Activated gamma-delta T cell treated with Interleukin-2 at 50 U/mL for 16 hours (primary cell): ENCODE measurements at regions not wholly inside any gene's neighbourhood (a gene's known extent, or its start where the extent isn't known, plus 50 kb on each side); places are given as distances from the start of the nearest gene placed in this dataset.

Experiments
- DNase-seq: peaks from one replicate; pipeline ENCODE4 v3.0.0-alpha.2; 2020

DNA sequence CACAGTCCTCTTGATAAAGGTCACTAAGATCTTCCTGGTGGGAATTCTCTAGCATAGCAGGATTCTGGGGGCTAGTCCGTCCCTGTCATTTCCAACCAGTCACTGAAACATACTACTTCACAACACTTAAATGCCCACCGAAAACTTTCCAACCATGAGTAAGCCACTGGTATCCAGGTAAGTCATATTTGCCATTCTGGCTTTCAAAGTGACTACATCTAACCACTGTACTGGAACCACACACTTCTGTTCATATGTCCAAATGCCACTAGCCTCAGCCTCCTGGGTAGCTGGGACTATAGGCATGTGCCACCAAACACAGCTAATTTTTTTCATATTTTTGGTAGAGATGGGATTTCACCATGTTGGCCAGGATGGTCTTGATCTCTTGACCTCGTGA is 64.3 kb upstream of the VANGL1 start:
- DNase-seq = no peak

DNA sequence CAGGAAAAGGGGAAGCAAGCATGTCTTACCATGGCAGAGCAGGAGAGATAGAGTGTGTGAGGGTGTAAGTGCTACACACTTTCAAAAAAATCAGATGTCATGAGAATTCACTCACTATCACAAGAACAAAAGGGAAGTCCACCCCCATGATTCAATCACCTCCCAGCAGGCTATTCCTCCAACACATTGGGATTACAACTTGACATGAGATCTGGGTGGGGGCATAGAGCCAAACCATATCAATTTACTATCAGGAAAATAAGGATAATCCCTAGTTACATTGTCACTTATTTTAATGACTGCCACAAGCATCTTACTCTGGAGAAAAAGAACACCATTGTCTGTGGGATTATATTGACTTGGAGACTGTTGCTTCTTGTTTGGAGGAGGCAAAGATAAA is 66.1 kb upstream of the VANGL1 start:
- no peak for DNase-seq

DNA sequence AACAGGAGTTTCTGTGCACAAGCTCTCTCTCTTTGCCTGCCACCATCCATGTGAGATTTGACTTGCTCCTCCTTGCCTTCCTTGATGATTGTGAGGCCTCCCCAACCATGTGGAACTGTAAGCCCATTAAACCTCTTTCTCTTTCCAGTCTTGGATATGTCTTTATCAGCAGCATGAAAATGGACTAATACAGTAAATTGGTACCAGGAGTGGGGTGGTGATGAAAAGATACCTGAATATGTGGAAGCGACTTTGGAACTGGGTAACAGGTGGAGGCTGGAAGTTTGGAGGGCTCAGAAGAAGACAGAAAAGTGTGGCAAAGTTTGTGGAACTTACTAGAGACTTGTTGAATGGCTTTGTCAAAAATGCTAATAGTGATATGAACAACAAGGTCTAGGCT is 69.1 kb upstream of the VANGL1 start:
- DNase-seq = no peak

DNA sequence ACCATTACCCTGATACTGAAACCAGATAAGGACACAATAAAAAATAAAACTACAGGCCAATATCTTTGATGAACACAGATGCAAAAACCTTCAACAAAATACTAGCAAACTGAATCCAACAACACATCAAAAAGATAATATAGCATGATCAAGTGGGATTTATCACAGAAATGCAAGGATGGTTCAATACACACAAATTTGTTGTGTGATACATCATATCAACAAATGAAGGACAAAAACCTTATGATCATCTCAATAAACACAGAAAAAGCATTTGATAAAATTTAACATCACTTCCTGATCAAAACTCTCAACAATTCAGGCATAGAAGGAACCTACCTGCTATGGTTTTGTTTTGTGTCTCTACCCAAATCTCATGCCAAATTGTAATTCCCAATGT is 74.3 kb upstream of the VANGL1 start:
- DNase-seq = no peak

DNA sequence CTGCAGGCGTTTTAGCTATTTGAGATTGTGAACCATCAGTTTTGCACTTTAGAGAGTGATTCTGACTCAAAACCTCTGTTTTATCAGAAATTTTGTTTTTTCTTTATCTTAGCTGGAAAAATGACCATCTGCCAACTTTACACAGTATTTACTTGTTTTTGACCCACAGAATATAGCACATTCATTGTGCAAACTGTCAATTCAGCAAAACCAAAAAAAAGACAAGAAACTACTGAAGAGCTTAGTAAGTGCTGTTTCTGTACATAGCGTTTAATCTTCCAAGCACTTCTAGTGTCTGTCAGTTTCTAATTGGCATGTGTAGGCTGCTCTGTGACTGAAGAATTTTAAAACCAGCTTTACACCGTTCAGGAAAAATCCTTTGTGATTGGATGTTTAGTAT is 76.0 kb upstream of the VANGL1 start:
- DNase-seq = no peak

DNA sequence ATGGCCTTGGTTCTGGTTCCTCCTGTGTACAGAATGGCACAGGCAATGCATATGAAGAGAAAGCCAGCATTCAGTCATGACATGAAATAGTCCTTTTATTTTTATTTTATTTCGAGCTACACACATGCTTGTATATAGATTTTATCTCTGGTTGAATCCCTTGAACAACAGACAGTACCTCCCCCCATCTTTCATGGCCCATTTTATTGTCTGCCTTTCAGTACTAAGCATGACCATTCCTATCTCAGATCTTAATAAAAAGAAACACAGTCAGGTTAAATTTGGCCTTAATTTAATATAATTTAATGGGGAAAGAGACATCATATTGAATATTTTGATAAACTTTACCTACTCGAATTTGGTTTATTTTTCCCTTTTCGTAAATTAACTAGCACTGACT is 76.4 kb upstream of the VANGL1 start:
- DNase-seq = no peak

DNA sequence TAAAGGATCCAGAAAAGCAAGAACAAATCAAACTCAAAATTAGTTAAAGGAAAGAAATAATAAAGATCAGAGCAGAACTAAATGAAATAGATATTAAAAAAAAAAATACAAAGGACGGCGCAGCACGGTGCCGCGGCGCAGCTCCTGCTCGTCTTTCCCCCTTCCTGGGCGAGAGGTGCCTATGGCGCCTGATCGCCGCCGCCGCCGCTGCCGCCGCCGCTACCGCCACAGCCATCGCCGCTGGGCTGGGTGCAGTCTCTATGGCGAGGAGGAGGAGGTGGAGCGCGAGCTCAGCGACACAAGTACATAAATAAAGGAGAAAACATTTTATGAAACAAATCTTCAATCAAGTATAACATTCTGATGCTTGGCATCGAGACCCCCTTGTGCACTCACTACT is 77.6 kb upstream of the VANGL1 start:
- no peak for DNase-seq

DNA sequence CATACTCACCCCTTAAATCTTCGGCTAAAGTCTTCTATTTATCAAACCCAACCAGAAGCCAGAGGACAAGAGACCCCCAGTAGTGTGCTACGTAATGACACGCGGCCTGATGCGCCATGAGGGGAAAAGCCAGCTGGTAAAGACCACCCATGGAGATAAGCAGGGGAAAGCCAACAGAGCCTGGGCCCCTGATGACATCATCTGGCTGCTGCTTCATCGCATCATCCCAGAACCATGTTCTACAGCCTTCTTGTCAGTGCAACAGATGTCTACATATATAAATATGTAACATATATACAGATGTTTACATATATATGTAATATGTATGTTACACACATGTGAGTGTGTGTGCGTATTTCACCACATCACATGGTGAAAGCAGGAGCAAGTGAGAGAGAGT is 81.7 kb upstream of the VANGL1 start:
- DNase-seq = no peak

DNA sequence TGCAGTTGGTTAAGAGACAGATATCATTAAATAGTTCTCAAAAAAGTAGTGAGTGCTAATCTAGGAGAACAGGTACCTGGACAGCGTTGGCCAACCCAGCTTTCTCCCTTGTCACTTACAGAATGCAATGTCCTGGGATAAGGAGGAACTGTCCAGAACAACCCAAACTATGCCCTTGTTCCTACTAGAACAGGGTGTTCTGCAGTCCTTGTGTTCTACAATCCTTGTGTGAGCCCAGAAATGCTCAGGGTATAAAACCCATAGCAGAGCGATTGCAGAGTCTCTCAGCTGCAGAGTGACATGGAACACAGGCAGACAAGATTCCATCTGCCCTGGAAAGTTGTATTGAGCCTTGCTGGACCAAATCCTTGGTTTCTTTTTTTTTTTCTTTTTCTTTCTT is 83.5 kb upstream of the VANGL1 start:
- no peak for DNase-seq

DNA sequence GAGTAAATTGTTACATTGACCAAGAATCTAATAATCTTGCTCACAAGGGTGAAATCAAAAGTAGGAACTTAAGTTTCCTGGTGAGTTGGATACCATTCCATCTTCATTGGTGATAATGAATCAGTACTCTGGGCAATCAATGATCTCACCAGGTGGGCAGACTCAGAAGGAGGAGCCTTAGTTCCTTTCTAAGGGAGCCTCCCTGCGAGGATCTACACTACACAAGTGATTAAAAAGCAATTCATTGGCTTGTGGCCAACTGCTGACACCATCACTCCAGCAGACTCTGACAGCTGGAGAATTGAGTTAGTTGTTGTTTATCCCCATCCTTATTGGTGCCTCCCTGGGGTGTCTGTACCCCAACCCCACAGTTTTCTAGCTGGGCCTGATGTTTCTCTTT is 84.1 kb upstream of the VANGL1 start:
- DNase-seq = no peak

DNA sequence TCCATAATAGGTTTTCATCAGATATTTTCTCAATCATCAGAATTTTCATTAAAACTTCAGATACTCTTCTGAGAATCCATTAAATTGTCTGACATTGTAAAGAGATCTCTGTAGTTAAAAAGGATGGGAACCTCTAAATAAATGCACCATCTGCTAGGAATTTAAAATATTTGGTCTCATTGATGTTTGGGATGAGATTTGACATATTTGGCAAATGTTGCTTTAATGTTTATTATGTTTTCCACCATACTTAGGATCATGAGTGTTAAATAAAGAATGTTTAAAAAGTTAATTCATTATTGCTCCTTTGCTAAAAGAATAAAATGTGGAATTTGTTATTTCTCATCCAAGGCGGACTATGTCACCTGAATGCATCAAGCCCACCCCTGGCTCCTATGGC is 85.5 kb upstream of the VANGL1 start:
- DNase-seq = no peak

DNA sequence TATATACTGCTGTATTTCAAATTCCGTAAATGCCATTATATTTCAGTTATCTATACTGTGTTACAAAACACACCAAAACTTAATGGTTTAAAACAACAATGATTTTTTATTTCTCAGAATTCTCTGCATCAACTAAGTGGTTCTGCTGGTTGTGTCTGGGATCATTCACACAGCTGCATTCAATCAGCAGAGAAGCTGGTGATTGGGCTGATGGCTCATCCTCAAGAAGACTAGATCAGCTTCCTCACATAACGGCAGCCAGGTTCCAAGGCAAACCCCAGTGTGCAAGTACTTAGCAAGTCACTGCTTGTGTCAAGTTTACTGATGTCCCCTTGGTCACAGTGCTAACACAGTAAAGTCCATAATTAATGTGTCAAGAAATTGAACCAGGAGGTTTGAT is 86.3 kb upstream of the VANGL1 start:
- no peak for DNase-seq

DNA sequence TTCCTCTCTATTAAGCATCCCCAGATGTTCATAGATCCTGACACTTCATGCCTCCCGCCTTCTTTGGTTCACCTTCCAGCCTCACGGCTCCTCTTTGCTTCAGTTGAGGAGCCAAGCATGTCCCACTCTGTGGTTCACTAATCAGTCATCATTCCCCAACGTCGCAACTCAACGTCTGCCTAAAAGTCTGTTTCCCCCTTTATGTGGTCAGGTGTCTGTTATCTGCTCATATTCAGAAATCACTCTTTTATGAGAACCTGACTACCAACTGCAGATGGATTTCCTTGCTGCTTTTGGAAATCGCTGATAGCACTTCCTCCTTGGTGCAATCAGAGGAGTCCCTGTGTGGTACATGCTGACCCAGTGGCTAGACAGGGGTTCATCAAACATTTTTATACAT is 94.1 kb upstream of the VANGL1 start:
- no peak for DNase-seq

DNA sequence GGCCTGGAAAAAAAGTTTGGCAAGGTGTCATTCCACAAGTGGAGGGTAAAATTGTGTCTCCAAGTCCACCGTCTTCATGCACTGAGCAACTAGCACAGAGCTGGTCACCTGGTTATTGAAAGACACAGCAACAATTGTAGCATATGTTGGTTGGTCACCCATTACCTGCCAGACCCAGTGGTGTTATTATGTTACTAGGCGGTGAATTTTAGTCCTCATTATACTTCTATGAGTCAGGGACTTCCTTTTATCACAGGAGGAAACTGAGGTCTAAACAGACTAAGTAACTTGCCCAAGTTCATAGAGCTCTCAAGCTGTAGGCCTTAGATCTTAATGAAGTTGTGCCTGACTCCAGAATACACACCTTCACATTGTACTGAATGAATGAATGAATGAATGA is 94.9 kb upstream of the VANGL1 start:
- DNase-seq = no peak

DNA sequence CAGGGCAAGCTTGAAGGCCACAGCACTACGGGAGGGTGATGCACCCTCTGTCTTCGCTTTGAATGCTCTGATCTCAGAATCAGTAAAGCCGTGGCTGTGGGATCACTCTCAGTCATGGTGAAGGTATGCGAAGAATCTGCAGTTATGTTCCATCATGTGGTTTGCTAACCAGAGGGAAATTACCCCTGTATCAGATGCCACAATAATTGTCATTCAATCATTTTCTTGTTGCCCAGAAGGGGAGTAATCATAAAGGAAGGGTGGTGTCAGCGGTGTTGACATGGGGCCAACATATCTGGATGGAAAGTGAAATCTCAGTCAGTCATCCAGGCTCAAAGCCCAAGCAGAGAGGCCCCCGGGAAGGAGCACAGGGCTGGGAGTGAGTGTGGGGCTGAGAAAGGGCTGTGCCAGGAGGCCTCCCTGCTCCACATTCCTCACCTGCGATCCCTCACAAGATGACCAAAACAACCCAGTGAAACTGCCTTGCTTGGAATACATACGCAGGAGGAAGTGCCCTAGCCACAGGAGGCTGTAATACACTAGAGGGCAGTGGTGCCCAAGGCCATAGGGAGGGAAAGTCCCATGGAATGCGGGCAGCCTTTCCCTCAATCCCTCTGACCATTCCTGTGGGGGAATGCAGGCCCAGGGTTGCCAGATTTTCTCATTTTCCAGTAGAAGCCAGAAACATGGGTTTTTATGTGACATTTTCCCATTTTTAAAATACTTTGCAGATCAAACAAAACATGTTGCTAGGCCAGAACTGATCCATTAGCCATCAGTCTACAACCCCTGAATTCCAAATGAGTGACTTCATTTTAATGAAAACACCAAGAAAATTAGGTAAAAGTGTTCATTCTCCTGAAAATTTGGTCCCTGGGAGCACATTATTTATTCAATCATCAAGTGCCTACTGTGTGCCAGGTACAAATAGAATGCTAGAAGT is 95.7 kb upstream of the VANGL1 start:
- DNase-seq = no peak

DNA sequence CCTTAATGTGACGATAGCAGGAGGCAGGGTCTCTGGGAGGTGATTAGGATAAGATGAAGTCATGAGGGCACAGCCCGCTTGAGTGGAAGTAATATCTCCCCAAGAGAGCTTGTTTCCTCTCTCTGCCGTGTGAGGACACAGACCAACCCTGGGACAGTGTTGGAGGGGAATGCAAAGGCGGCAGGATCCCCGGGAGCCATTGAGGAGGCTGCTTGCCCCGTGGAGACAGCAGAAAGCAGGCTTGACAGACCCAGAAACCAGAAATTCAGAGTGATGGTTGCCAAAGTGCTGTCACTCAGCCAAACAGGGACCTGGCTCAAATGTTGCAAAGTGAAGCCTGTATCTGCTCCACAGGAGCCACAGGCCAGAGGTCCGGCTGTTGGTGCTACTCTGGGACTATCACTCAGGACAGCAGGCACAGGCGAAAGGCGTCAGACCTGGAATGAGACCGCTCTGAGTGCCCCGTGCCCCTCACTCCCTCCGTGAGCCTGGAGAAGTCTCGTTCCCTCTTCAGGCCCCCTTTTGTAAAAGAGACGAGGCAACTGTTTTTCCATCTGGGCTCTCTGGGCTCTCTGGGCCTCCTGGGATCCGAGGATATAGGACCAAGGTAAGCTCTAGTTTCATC is 96.6 kb upstream of the VANGL1 start:
- DNase-seq = no peak

DNA sequence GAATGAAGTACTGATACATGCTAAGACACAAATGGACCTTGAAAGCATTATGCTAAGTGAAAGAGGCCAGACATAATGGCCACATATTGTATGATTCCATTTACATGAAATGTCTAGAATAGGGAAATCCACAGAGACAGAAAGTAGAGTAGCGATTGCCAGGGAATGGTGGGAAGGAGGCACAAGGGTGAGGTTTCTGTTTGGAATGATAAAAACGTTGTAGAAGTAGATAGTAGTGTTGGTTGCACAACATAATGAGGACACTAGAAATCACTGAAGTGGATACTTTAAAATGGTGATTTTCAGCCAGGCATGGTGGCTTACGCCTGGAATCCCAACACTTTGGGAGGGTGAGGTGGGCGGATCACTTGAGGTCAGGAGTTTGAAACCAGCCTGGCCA is 97.6 kb upstream of the VANGL1 start:
- DNase-seq = no peak

DNA sequence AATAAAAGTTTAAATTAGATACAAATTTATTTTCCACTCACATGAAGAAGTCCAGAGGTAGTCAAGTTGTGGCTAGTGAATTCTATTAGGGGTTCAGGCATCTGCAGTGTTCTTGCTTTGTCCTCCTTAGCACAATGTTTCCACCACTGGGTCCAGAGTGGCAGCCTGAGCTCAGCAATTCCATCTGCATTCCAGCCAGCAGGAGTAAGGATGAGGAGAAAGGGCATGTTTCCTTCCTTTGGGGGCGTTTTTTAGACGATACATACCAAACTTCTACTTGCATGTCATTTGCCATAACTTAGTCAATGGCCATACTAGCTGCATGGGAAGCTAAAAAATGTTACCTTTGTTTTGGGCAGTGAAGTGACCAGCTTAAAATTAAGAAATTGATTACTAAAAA is 98.5 kb upstream of the VANGL1 start:
- no peak for DNase-seq

DNA sequence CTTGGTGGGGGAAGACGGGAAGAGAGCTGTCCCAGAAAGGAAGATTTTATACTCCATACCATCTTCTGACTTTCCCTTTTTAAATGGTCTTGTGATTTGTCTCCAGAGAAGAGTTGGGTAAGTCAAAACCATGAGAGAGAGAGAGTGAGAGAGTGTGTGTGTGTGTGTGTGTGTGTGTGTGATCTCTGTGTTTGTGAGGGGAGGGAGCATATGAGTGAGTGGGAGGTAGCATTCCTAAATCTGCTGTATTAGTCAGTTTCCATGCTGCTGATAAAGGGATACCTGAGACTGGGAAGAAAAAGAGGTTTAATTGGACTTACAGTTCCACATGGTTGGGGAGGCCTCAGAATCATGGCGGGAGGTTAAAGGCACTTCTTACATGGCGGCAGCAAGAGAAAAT is 102.0 kb upstream of the VANGL1 start:
- DNase-seq = no peak

DNA sequence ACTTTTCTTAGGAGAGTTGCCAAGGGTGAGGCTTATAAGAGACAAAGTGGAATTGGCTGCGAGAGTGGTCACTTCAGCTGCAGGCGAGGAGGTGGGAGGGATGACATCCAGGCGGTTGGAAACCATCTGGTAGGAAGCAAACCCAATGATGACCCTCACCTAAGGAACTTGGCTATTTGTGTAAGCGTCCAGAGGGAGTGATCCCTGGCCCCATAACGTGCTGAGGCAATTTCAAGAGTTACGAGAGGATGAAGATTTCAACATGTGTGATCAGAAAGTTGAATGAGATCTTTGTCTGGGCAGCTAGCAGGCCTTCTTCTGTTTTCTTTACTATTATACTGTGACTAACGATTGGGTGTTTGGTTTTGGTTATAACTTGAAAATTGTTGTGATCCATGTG is 102.7 kb upstream of the VANGL1 start:
- DNase-seq = no peak

DNA sequence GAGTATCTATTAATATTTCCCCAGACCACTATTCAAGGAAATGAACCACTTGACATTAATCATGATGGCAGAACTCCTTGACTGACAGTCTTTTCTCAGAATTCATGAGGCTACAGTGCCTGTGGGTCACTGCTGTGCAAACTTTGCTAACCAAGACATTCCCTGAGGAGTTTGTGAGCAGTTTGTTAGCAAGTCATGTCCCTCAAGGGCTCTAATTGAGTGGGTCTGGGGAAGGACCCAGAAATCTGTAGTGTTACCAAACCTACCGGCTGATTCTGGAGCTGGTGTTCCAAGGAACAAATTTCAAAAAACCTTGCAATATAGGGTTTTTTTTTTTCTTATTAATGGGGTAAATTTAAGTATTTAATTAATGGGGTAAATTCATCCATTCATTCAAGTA is 103.2 kb upstream of the VANGL1 start:
- no peak for DNase-seq

DNA sequence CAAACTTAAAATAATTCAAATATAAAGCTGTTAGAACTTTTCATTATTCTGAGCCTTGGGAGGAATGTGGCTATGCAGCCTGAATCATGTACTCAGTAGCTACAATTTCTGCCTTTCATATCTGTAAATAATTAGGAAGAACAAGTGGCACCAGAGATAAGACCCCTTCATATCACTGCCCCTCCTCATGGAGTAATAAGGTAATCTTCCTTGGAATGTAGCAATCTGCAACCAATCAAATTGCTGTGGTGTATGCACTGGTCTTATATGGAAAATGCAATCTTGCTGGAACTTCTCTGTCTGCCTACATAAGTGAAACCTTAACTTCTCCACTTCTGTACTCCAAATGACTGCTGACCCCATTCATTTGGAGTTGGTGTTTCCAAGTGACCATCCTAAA is 104.4 kb upstream of the VANGL1 start:
- no peak for DNase-seq

DNA sequence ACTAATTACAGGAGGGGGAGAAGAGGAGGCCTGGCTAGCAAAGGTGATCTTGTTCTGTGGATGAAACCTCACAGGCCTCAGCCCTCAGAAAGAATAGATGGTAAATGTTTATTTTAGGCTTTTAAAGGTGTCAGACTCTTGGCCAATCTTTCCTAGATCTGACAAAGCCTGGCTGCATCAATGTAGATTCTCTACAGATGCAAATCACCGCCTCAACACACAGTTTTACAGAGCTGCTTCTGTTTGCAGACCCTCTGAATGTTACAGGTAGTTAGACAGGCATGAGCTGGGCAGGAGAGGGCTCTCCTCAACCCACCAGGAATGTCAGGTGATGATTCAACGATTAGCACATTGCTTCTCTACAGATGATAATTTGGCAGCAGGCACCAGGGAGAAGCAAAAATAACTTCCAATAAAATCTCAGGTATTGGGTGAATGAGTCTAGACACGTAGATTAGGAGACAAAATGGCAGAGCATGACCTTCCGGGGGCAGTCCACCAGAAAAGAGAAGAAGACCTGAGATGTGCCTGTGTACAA is 105.4 kb upstream of the VANGL1 start:
- DNase-seq = no peak

DNA sequence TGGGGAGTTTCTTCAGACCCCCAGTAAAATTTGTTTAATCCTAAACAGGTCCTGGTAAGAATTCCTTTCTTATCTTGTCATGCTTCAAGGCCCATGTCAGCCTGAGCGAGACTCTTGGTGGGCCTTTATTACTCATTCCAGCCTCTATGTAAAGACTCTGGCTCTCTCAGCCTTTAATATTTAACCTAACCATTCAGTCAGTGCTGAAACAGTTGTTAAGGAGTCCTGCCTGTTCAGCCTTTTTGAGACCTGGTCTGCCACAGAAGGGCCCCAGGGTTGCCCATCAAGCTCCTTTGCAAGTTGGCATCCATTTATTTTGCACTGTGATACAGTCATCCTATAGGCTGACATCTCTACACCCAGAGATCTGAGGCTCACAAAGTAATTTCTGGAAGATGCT is 107.7 kb upstream of the VANGL1 start:
- no peak for DNase-seq
